ENCODE measurements at regions not wholly inside any gene's neighbourhood (a gene's known extent, or its start where the extent isn't known, plus 50 kb on each side); places are given as distances from the start of the nearest gene placed in this dataset.
A peak's percentile ranks its signal among the peaks of the same experiment; 100 is the strongest.
"Not testable (repeated sequence)": the region's sequence is repeated elsewhere in the genome, so short reads cannot be mapped to it uniquely, and the experiment has no call there.

GRCh38 chr6:168915855-168916254 lies 337.8 kb downstream of the THBS2 start:
- no peaks in the 10 kb centered on the region for H3K27me3 ChIP-seq
- H3K4me3 ChIP-seq, result no peak overlapping the region
- TF ChIP-seq POLR2A (IDR thresholded peaks at IDR 0.05) (no peak), CTCF (IDR thresholded peaks at IDR 0.05) (no peak)
- H3K27ac ChIP-seq, result no peak overlapping the region
- no peaks in the 10 kb centered on the region for H3K9me3 ChIP-seq
- WGBS, 2 donors, result 70 to 71% methylated on average over 4 of the region's 4 CpGs
- H3K4me1 ChIP-seq, result peaks cover 7% of the 10 kb centered on the region
- intact Hi-C loops (cut with DNase I), result no loop called here
- ATAC-seq (no peak), DNase-seq (no peak)
- H3K36me3 ChIP-seq (replicated peaks in 1 of 2; ENCODE audit: insufficient read depth in 1 of 2, low read depth in 2 of 2), result no peaks in the 10 kb centered on the region

- Histone ChIP-seq H3K4me1 (peaks cover 7% of the 10 kb centered on the region), H3K27me3 (no peaks in the 10 kb centered on the region), H3K4me3 (no peak overlapping the region), H3K27ac (no peak overlapping the region), H3K9me3 (no peaks in the 10 kb centered on the region), H3K36me3 (replicated peaks in 1 of 2; ENCODE audit: insufficient read depth in 1 of 2, low read depth in 2 of 2) (no peaks in the 10 kb centered on the region)
- intact Hi-C loops (cut with DNase I), result no loop called here
- DNase-seq (no peak), ATAC-seq (no peak)
- no peak for TF ChIP-seq POLR2A (IDR thresholded peaks at IDR 0.05)
- TF ChIP-seq CTCF (IDR thresholded peaks at IDR 0.05), result no peak
- WGBS, 2 donors, result 62 to 69% methylated on average over 6 of the region's 6 CpGs
These were observed 338.4 kb downstream of the THBS2 start for GRCh38 chr6:168915242-168915641.

GRCh38 chr6:168913866-168914469 lies 339.7 kb downstream of the THBS2 start:
- no peak for DNase-seq
- H3K4me1 ChIP-seq, result peaks cover 7% of the 10 kb centered on the region
- no peaks in the 10 kb centered on the region for H3K36me3 ChIP-seq (replicated peaks in 1 of 2; ENCODE audit: insufficient read depth in 1 of 2, low read depth in 2 of 2)
- H3K9me3 ChIP-seq, result no peaks in the 10 kb centered on the region
- no peak overlapping the region for H3K4me3 ChIP-seq
- peak overlapping the region in 1 of 4 donors; percentile 6 for H3K27ac ChIP-seq
- intact Hi-C loops (cut with DNase I), result no loop called here
- WGBS, 2 donors, result 92 to 95% methylated on average over 12 of the region's 12 CpGs
- ATAC-seq, result no peak
- TF ChIP-seq CTCF (IDR thresholded peaks at IDR 0.05), result no peak
- TF ChIP-seq POLR2A (IDR thresholded peaks at IDR 0.05), result no peak
- H3K27me3 ChIP-seq, result no peaks in the 10 kb centered on the region

- H3K4me3 ChIP-seq; H3K9me3 ChIP-seq; H3K4me1 ChIP-seq; intact Hi-C loops (cut with DNase I); H3K27me3 ChIP-seq; H3K36me3 ChIP-seq (replicated peaks in 1 of 2; ENCODE audit: insufficient read depth in 1 of 2, low read depth in 2 of 2): not testable (repeated sequence)
- H3K27ac ChIP-seq, result peak overlapping the region in 1 of 4 donors; percentile 6
- 40 to 43% methylated on average over 8 to 10 of the region's 11 CpGs for WGBS, 2 donors
- DNase-seq (peak in 3 of 4 donors; percentile 17 to 50 (median 42)), ATAC-seq (peak; percentile 63)
These were observed 340.3 kb downstream of the THBS2 start for GRCh38 chr6:168913231-168913865.

GRCh38 chr6:168909288-168909687 lies 344.4 kb downstream of the THBS2 start:
- Histone ChIP-seq H3K4me3 (no peak overlapping the region), H3K36me3 (replicated peaks in 1 of 2; ENCODE audit: insufficient read depth in 1 of 2, low read depth in 2 of 2) (no peaks in the 10 kb centered on the region), H3K27ac (no peak overlapping the region), H3K9me3 (no peaks in the 10 kb centered on the region), H3K4me1 (peaks cover 11% of the 10 kb centered on the region), H3K27me3 (no peaks in the 10 kb centered on the region)
- ATAC-seq (no peak), DNase-seq (no peak)
- TF ChIP-seq CTCF (IDR thresholded peaks at IDR 0.05), result no peak
- TF ChIP-seq POLR2A (IDR thresholded peaks at IDR 0.05), result no peak
- intact Hi-C loops (cut with DNase I), result no loop called here
- 86% methylated on average over 10 of the region's 10 CpGs for WGBS, 2 donors

Measured in body of pancreas (tissue), 4 donors.